ENCODE measurements at regions not wholly inside any gene's neighbourhood (a gene's known extent, or its start where the extent isn't known, plus 50 kb on each side); places are given as distances from the start of the nearest gene placed in this dataset.

GRCh38 chr12:92571169-92571568 lies 131.6 kb upstream of the PLEKHG7 start:
- TF ChIP-seq CTCF (conservative IDR thresholded peaks at IDR 0.05; ENCODE audit: low read length): no peak
- no peak for TF ChIP-seq EZH2phosphoT487 (IDR thresholded peaks at IDR 0.05; ENCODE audit: borderline replicate concordance, low read depth, low read length)

Measured in OCI-LY7 (cell line).